ENCODE measurements at regions not wholly inside any gene's neighbourhood (a gene's known extent, or its start where the extent isn't known, plus 50 kb on each side); places are given as distances from the start of the nearest gene placed in this dataset.

GRCh38 chr3:178369811-178370210, 166.4 kb upstream of the KCNMB2 start:
- ATAC-seq = no peak
- POLR2A ChIA-PET = no interaction called here
- no peak overlapping the region for H3K27ac ChIP-seq (ENCODE audit: extremely low read length, insufficient read depth, low read length)
- H3K4me2 ChIP-seq (ENCODE audit: low read depth, low read length) = no peak overlapping the region
- no peaks in the 10 kb centered on the region for H3K36me3 ChIP-seq (replicated peaks in 1 of 2; ENCODE audit: control insufficient read depth in 1 of 2, insufficient read depth in 2 of 2, low read length in 2 of 2)
- no peaks in the 10 kb centered on the region for H3K4me1 ChIP-seq (ENCODE audit: insufficient read depth, low read length)
- TF ChIP-seq ZNF317 (CRISPR knock-in tag; IDR thresholded peaks at IDR 0.05) (no peak), GTF3A (CRISPR knock-in tag; conservative IDR thresholded peaks at IDR 0.05) (no peak), BRF2 (CRISPR knock-in tag; IDR thresholded peaks at IDR 0.05) (no peak), USF2 (IDR thresholded peaks at IDR 0.05; ENCODE audit: low read depth, low read length) (no peak), USF2 (CRISPR knock-in tag; IDR thresholded peaks at IDR 0.05; ENCODE audit: borderline replicate concordance) (no peak), ZNF230 (CRISPR knock-in tag; IDR thresholded peaks at IDR 0.05) (no peak), NR2C2 (CRISPR knock-in tag; IDR thresholded peaks at IDR 0.05; ENCODE audit: borderline replicate concordance) (no peak), BRCA1 (CRISPR knock-in tag; IDR thresholded peaks at IDR 0.05) (no peak), SAP130 (CRISPR knock-in tag; IDR thresholded peaks at IDR 0.05; ENCODE audit: low read depth) (no peak), MYC (CRISPR knock-in tag; IDR thresholded peaks at IDR 0.05; ENCODE audit: borderline replicate concordance) (no peak), MLXIP (CRISPR knock-in tag; IDR thresholded peaks at IDR 0.05; ENCODE audit: borderline replicate concordance) (no peak), ZNF225 (CRISPR knock-in tag; IDR thresholded peaks at IDR 0.05) (no peak)
- TF ChIP-seq, protein P1, sequence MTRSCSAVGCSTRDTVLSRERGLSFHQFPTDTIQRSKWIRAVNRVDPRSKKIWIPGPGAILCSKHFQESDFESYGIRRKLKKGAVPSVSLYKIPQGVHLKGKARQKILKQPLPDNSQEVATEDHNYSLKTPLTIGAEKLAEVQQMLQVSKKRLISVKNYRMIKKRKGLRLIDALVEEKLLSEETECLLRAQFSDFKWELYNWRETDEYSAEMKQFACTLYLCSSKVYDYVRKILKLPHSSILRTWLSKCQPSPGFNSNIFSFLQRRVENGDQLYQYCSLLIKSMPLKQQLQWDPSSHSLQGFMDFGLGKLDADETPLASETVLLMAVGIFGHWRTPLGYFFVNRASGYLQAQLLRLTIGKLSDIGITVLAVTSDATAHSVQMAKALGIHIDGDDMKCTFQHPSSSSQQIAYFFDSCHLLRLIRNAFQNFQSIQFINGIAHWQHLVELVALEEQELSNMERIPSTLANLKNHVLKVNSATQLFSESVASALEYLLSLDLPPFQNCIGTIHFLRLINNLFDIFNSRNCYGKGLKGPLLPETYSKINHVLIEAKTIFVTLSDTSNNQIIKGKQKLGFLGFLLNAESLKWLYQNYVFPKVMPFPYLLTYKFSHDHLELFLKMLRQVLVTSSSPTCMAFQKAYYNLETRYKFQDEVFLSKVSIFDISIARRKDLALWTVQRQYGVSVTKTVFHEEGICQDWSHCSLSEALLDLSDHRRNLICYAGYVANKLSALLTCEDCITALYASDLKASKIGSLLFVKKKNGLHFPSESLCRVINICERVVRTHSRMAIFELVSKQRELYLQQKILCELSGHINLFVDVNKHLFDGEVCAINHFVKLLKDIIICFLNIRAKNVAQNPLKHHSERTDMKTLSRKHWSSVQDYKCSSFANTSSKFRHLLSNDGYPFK (CRISPR knock-in tag; IDR thresholded peaks at IDR 0.05; ENCODE audit: borderline replicate concordance) = no peak
- TF ChIP-seq, protein P2, sequence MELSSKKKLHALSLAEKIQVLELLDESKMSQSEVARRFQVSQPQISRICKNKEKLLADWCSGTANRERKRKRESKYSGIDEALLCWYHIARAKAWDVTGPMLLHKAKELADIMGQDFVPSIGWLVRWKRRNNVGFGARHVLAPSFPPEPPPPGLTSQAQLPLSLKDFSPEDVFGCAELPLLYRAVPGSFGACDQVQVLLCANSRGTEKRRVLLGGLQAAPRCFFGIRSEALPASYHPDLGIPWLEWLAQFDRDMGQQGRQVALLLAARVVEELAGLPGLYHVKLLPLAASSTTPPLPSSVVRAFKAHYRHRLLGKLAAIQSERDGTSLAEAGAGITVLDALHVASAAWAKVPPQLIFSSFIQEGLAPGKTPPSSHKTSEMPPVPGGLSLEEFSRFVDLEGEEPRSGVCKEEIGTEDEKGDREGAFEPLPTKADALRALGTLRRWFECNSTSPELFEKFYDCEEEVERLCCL (CRISPR knock-in tag; IDR thresholded peaks at IDR 0.05; ENCODE audit: borderline replicate concordance) = no peak
- H3K79me2 ChIP-seq (ENCODE audit: insufficient read depth, low read length) = no peaks in the 10 kb centered on the region
- no peak overlapping the region for H3K4me3 ChIP-seq (replicated peaks in 1 of 3; ENCODE audit: insufficient read depth in 1 of 3, low read depth in 2 of 3, low read length in 3 of 3)
- no peak for FAIRE-seq
- CTCF ChIA-PET (ENCODE audit: low intra/inter-chr PET ratio, low total read pairs) = no interaction called here
- H2AFZ ChIP-seq (ENCODE audit: low read length) = no peak overlapping the region
- BruUV-seq (replicated peaks) = no TSS peak
- no peaks in the 10 kb centered on the region for H3K27me3 ChIP-seq (ENCODE audit: control insufficient read depth in 1 of 2, insufficient read depth in 2 of 2, low read length in 2 of 2)
- in situ Hi-C loops (cut with HindIII; ENCODE audit: extremely low pct_ligation_motif_present, low pct_unique_long_range_greater_than_20kb) (no loop called here), intact Hi-C loops (cut with micrococcal nuclease; ENCODE audit: unreplicated experiment) (no loop called here)
- no peak overlapping the region for H3K9ac ChIP-seq (ENCODE audit: insufficient read depth, low read depth, low read length)
- H3K9me3 ChIP-seq (ENCODE audit: low read length) = no peaks in the 10 kb centered on the region
- 0% methylated on average over 2 of the region's 2 CpGs for WGBS (ENCODE audit: low lambda C conversion rate)
- DNase-seq (ENCODE audit: low spot score) = no peak
- H4K20me1 ChIP-seq (ENCODE audit: insufficient read depth, low read length) = no peaks in the 10 kb centered on the region
